Body of pancreas (tissue), 4 donors: ENCODE measurements at regions not wholly inside any gene's neighbourhood (a gene's known extent, or its start where the extent isn't known, plus 50 kb on each side); places are given as distances from the start of the nearest gene placed in this dataset.

Experiments used
- ATAC-seq: fragments of 150-250 bp; one replicate; pipeline ENCODE4 v1.9.1; 2016
- DNase-seq, 4 donors: peaks; one replicate each; pipeline ENCODE4 v3.0.0-alpha.2; 2019
- H3K27ac ChIP-seq, 4 donors: fragments of 200-600 bp; sonication (generic); 1 replicate in 3 of 4; 2 replicates in 1 of 4; pipeline versions ENCODE4 v1.5.1 to v1.6.1; 2016 to 2019; ENCODE audit warnings: mild to moderate bottlenecking in 1 of 4, mixed read lengths in 1 of 4, moderate library complexity in 1 of 4
- H3K27me3 ChIP-seq, 2 donors: fragments of 200-600 bp; sonication (generic); one replicate each; pipeline ENCODE4 v1.6.0; 2016; ENCODE audit warnings: mild to moderate bottlenecking in 1 of 2
- H3K36me3 ChIP-seq, 2 donors: fragments of 200-600 bp; sonication (generic); replicated peaks in 1 of 2; 2 replicates each; pipeline ENCODE4 v1.5.1; 2016; ENCODE audit warnings: low read depth in 2 of 2; ENCODE audit not compliant: insufficient read depth in 1 of 2
- H3K4me1 ChIP-seq: fragments of 200-600 bp; sonication (generic); one replicate; pipeline ENCODE4 v1.6.0; 2016
- H3K4me3 ChIP-seq, 2 donors: fragments of 200-600 bp; sonication (generic); 1 replicate in 1 of 2; 2 replicates in 1 of 2; pipeline ENCODE4 v1.5.1; 2016 to 2019
- H3K9me3 ChIP-seq, 3 donors: fragments of 200-600 bp; sonication (generic); 1 replicate in 2 of 3; 2 replicates in 1 of 3; pipeline ENCODE4 v1.5.1; 2016
- CTCF ChIP-seq, 7 experiments: fragments of 450-650 bp in 4 of 7; fragments of 200-600 bp in 3 of 7; sonication (generic) in 3 of 7; IDR thresholded peaks; one replicate each; pipeline ENCODE4 v1.5.1; 2016 to 2019; ENCODE audit warnings: antibody characterized with exemption in 7 of 7
- POLR2A ChIP-seq, 3 donors: fragments of 450-650 bp; IDR thresholded peaks; one replicate each; pipeline ENCODE4 v1.6.1; 2016; ENCODE audit warnings: antibody characterized with exemption in 3 of 3, mild to moderate bottlenecking in 2 of 3
- WGBS, 2 donors: methylation state at CpG; one replicate each; pipeline ENCODE4 v1.1.5; 2017; 5-methylcytosine and 5-hydroxymethylcytosine counted together
- intact Hi-C: fragments of 100-400 bp; cut with DNase I; formaldehyde crosslinking; loops from one replicate; pipeline ENCODE4 v1.15.1; 2023

GRCh38 chr2:53111406-53111805 lies 656.2 kb upstream of the CHAC2 start:
- Histone ChIP-seq H3K36me3 (no peaks in the 10 kb centered on the region), H3K4me1 (no peaks in the 10 kb centered on the region), H3K9me3 (no peaks in the 10 kb centered on the region), H3K27ac (no peak overlapping the region), H3K4me3 (no peak overlapping the region), H3K27me3 (no peaks in the 10 kb centered on the region)
- WGBS, 2 donors = 68 to 78% methylated on average over 3 of the region's 3 CpGs
- DNase-seq (no peak), ATAC-seq (no peak)
- intact Hi-C loops = no loop called here
- no peak for TF ChIP-seq CTCF (IDR thresholded peaks at IDR 0.05)
- TF ChIP-seq POLR2A (IDR thresholded peaks at IDR 0.05) = no peak

- H3K4me1 ChIP-seq = no peaks in the 10 kb centered on the region
- H3K9me3 ChIP-seq = no peaks in the 10 kb centered on the region
- no peak overlapping the region for H3K27ac ChIP-seq
- no peak overlapping the region for H3K4me3 ChIP-seq
- TF ChIP-seq POLR2A (IDR thresholded peaks at IDR 0.05) (no peak), CTCF (IDR thresholded peaks at IDR 0.05) (no peak)
- WGBS, 2 donors = 89 to 94% methylated on average over 1 of the region's 1 CpG
- no peaks in the 10 kb centered on the region for H3K36me3 ChIP-seq
- intact Hi-C loops = no loop called here
- no peaks in the 10 kb centered on the region for H3K27me3 ChIP-seq
- no peak for DNase-seq
- ATAC-seq = no peak
These were observed 656.6 kb upstream of the CHAC2 start for GRCh38 chr2:53111004-53111403.

- Histone ChIP-seq H3K4me1 (peaks cover 13% of the 10 kb centered on the region), H3K36me3 (no peaks in the 10 kb centered on the region), H3K27ac (no peak overlapping the region), H3K27me3 (no peaks in the 10 kb centered on the region), H3K4me3 (no peak overlapping the region), H3K9me3 (no peaks in the 10 kb centered on the region)
- no peak for ATAC-seq
- intact Hi-C loops = no loop called here
- TF ChIP-seq POLR2A (IDR thresholded peaks at IDR 0.05) (no peak), CTCF (IDR thresholded peaks at IDR 0.05) (no peak)
- WGBS, 2 donors = 50 to 51% methylated on average over 2 of the region's 2 CpGs
- no peak for DNase-seq
These were observed 659.4 kb upstream of the CHAC2 start for GRCh38 chr2:53108246-53108645.

GRCh38 chr2:53104263-53104662 lies 663.3 kb upstream of the CHAC2 start:
- no peak overlapping the region for H3K27ac ChIP-seq

More at GRCh38 chr2:53104263-53104662, 663.3 kb upstream of the CHAC2 start:
- Histone ChIP-seq H3K4me1 (peaks cover 19% of the 10 kb centered on the region), H3K9me3 (no peaks in the 10 kb centered on the region), H3K36me3 (no peaks in the 10 kb centered on the region), H3K4me3 (no peak overlapping the region), H3K27me3 (no peaks in the 10 kb centered on the region)
- ATAC-seq (peak; percentile 24), DNase-seq (no peak)
- intact Hi-C loops = no loop called here
- no peak for TF ChIP-seq POLR2A (IDR thresholded peaks at IDR 0.05)
- no peak for TF ChIP-seq CTCF (IDR thresholded peaks at IDR 0.05)
- WGBS, 2 donors = 66 to 75% methylated on average over 4 of the region's 4 CpGs
